ENCODE measurements at regions not wholly inside any gene's neighbourhood (a gene's known extent, or its start where the extent isn't known, plus 50 kb on each side); places are given as distances from the start of the nearest gene placed in this dataset.
"Not testable (repeated sequence)": the region's sequence is repeated elsewhere in the genome, so short reads cannot be mapped to it uniquely, and the experiment has no call there.

DNA sequence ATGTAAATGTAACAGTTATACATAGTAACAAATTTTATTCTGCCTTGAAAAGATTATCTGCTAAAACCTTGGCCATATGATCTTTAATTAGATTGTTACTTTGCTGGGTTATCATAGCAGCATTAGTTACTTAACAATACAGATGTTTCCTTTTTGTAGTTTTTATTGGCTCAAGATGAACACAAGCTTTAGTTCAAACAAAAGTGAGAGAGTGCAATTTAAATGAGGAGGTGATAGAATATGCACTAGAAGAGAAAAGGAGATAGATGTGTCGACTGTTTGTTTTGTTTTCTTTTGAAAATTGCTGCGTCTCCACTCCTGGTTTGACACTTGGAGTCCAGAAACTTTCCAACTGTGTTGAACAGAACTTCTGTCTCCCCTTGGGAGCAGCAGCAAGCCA lies 91.4 kb upstream of the CAV2 start:
- FAIRE-seq: no peak
- TF ChIP-seq POLR2AphosphoS5 (IDR thresholded peaks at IDR 0.05; ENCODE audit: low read depth, low read length) (no peak), POLR2A (IDR thresholded peaks at IDR 0.05; ENCODE audit: low read depth, low read length) (no peak), TAF1 (IDR thresholded peaks at IDR 0.05; ENCODE audit: borderline replicate concordance, low read depth, low read length) (no peak)
- no peak for DNase-seq (ENCODE audit: insufficient read length)

DNA sequence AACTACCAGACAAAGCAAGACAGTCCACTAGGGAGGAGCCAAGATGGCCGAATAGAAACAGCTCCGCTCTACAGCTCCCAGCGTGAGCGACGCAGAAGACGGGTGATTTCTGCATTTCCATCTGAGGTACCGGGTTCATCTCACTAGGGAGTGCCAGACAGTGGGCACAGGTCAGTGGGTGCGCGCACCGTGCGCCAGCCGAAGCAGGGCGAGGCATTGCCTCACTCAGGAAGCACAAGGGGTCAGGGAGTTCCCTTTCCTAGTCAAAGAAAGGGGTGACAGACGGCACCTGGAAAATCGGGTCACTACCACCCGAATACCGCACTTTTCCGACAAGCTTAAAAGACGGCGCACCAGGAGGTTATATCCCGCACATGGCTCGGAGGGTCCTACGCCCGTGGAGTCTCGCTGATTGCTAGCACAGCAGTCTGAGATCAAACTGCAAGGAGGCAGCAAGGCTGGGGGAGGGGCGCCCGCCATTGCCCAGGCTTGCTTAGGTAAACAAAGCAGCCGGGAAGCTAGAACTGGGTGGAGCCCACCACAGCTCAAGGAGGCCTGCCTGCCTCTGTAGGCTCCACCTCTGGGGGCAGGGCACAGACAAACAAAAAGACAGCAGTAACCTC lies 90.6 kb upstream of the CAV2 start:
- FAIRE-seq; DNase-seq (ENCODE audit: insufficient read length): not testable (repeated sequence)

DNA sequence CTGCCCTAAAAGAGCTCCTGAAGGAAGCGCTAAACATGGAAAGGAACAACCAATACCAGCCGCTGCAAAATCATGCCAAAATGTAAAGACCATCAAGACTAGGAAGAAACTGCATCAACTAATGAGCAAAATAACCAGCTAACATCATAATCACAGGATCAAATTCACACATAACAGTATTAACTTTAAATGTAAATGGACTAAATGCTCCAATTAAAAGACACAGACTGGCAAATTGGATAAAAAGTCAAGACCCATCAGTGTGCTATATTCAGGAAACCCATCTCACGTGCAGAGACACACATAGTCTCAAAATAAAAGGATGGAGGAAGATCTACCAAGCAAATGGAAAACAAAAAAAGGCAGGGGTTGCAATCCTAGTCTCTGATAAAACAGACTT lies 88.8 kb upstream of the CAV2 start:
- FAIRE-seq; DNase-seq (ENCODE audit: insufficient read length): not testable (repeated sequence)

DNA sequence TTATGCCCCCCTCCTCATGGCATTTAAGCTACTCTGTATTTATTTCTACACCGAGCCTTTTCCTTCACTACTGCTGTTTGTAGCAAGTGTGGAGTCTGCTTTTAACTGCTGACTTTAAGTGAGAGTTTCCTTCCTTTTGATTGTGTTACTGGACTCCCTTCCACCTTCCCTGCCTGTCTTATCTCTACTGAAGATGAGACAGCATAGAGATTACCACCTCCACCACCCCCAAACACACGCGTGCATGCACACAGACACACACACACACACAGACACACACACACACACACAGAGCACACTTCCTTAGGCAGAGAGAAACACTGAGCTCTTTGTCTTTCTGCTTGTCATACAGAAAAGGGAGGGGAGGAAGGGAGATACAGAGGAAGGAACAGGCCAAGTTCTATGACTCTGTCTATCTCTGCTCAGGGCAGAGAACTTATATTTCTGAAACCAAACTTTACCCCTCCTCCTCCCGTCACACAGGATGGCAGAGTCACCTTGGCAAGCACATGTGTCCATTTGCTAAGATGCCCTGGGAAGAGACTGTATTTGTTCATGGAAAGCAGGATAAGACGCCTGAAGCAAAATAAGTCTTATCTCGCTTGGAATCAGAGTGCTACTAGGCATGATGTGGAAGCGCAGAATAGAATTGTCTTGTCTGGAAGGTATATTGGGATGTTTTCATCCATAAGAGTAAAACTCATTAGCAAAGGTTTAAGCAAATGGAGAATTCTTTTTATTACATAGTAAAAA lies 81.8 kb upstream of the CAV2 start:
- FAIRE-seq: no peak
- TF ChIP-seq POLR2A (IDR thresholded peaks at IDR 0.05; ENCODE audit: low read depth, low read length): no peak
- no peak for TF ChIP-seq POLR2AphosphoS5 (IDR thresholded peaks at IDR 0.05; ENCODE audit: low read depth, low read length)
- no peak for TF ChIP-seq TAF1 (IDR thresholded peaks at IDR 0.05; ENCODE audit: borderline replicate concordance, low read depth, low read length)
- no peak for DNase-seq (ENCODE audit: insufficient read length)

DNA sequence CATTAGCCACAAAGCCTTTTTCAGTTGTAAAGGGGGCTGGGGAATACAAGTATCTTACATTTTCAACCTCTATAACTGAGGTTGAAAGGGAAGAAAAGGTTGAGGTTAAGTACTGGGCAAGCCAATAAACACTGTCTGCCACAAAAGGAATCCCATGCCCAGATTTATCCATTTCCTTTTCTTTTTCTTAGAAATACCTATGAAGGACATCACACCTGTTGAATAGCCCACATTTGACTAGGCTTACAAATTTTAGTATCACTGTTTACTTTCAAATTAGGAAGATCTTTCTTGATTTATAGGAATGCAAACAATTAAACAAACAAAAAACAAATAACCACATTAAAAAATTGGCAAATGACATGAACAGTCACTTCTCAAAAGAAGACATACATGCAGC lies 81.0 kb upstream of the CAV2 start:
- DNase-seq (ENCODE audit: insufficient read length) (no peak), FAIRE-seq (no peak)
- no peak for TF ChIP-seq POLR2A (IDR thresholded peaks at IDR 0.05; ENCODE audit: low read depth, low read length)
- no peak for TF ChIP-seq POLR2AphosphoS5 (IDR thresholded peaks at IDR 0.05; ENCODE audit: low read depth, low read length)
- TF ChIP-seq TAF1 (IDR thresholded peaks at IDR 0.05; ENCODE audit: borderline replicate concordance, low read depth, low read length): no peak

DNA sequence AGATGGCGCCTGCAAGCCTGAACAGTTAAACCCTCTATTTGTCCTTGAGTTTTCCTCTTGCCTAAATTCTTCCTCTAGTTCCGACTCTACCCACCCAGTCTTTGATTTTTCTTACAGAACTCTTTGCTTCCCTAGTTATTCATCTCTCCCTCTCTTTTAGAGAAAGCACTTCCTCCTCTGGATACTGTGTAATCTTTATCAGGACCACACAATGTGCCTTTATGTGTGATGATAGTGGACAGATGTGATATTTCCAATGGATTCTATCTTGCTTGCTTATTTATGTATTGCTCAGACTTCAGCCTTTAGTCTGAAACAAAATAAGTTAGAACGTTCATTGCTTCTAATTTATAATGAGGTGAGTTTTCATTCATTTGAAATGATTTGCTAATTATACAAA lies 79.5 kb upstream of the CAV2 start:
- DNase-seq (ENCODE audit: insufficient read length): no peak
- TF ChIP-seq TAF1 (IDR thresholded peaks at IDR 0.05; ENCODE audit: borderline replicate concordance, low read depth, low read length): no peak
- no peak for TF ChIP-seq POLR2A (IDR thresholded peaks at IDR 0.05; ENCODE audit: low read depth, low read length)
- TF ChIP-seq POLR2AphosphoS5 (IDR thresholded peaks at IDR 0.05; ENCODE audit: low read depth, low read length): no peak
- no peak for FAIRE-seq

DNA sequence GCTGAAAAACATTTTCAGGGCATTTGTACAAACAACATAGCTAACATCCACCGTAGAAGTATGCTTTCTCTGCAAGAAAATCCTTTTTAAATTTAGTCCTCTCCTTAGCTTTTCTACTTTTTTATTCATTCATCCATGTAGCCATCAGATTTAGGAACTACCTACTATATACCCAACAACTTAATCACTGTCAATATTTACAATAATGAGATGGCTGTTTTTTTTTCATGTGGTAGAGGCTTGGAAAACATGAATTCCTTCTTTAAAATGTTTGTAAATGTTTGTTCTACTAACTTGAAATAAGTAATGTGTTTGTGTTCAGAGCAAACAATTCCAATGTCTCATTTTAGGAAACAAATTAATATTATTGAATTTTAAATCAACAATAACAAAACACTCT lies 78.2 kb upstream of the CAV2 start:
- FAIRE-seq (no peak), DNase-seq (ENCODE audit: insufficient read length) (no peak)
- TF ChIP-seq POLR2AphosphoS5 (IDR thresholded peaks at IDR 0.05; ENCODE audit: low read depth, low read length) (no peak), TAF1 (IDR thresholded peaks at IDR 0.05; ENCODE audit: borderline replicate concordance, low read depth, low read length) (no peak), POLR2A (IDR thresholded peaks at IDR 0.05; ENCODE audit: low read depth, low read length) (no peak)

DNA sequence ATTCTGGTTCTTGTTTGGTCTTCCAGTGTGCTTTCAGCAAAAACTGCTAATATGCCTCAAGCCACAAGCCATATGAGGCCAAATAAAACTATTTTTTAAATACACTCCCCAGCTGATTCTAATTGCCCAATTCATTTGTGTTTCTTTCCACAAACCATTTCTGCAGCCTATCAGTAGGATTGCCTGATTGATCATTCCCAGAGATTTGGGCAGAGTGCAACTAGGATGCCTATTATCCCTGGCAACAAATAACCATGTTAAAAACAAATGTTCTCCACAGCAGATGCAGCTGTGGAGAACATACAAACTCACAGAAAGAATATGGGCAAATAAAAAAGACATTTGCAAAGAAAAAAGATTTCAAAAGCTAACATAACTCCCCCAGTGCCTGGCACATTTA lies 76.9 kb upstream of the CAV2 start:
- DNase-seq (ENCODE audit: insufficient read length): no peak
- no peak for FAIRE-seq
- TF ChIP-seq POLR2AphosphoS5 (IDR thresholded peaks at IDR 0.05; ENCODE audit: low read depth, low read length): no peak
- TF ChIP-seq POLR2A (IDR thresholded peaks at IDR 0.05; ENCODE audit: low read depth, low read length): no peak
- TF ChIP-seq TAF1 (IDR thresholded peaks at IDR 0.05; ENCODE audit: borderline replicate concordance, low read depth, low read length): no peak

DNA sequence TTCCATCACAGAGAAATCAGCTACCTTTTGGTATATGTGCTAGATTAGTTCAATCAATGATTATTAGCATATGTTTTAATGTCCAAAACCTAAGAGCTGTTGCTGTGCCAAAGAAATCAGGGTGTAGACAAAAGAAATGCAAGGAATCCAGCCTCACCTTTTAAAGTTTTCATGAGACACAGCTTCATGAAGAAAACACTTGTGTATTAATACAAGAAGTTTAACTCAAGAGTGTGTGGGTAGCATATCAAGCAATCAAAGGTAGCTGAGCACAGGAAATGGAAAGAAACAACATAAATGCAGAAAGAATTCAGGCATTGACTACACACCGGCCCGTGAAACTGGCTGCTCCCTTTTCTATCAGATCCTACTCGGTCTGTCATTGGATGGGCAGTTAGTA lies 76.0 kb upstream of the CAV2 start:
- DNase-seq (ENCODE audit: insufficient read length) (no peak), FAIRE-seq (no peak)
- TF ChIP-seq POLR2A (IDR thresholded peaks at IDR 0.05; ENCODE audit: low read depth, low read length): no peak
- no peak for TF ChIP-seq TAF1 (IDR thresholded peaks at IDR 0.05; ENCODE audit: borderline replicate concordance, low read depth, low read length)
- no peak for TF ChIP-seq POLR2AphosphoS5 (IDR thresholded peaks at IDR 0.05; ENCODE audit: low read depth, low read length)

DNA sequence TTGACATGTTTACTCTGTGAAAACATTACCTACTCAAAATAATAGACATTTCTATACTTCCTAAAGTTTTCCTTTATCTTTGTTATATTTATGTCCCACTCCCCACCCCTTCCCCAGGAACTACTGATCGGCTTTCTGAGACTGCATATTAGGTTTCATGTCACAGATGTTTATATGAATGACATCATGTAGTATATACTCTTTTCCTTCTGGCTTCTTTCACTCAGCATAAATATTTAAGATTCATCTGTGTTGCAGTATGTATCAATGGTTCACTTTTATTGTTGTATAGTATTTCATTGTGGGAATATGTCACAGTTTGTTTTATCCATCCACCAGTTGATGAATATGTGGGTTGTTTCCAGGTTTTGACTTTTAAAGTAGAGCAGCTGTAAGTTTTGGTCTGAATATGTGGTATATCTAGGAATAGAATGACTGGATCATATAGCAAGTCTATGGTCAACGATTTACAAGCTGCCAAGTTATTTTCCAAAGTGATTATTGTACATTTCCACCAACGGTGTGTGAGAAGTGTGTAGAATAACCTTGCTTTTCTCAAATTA lies 73.8 kb upstream of the CAV2 start:
- TF ChIP-seq POLR2AphosphoS5 (IDR thresholded peaks at IDR 0.05; ENCODE audit: low read depth, low read length) (no peak), TAF1 (IDR thresholded peaks at IDR 0.05; ENCODE audit: borderline replicate concordance, low read depth, low read length) (no peak), POLR2A (IDR thresholded peaks at IDR 0.05; ENCODE audit: low read depth, low read length) (no peak)
- FAIRE-seq: no peak
- no peak for DNase-seq (ENCODE audit: insufficient read length)

DNA sequence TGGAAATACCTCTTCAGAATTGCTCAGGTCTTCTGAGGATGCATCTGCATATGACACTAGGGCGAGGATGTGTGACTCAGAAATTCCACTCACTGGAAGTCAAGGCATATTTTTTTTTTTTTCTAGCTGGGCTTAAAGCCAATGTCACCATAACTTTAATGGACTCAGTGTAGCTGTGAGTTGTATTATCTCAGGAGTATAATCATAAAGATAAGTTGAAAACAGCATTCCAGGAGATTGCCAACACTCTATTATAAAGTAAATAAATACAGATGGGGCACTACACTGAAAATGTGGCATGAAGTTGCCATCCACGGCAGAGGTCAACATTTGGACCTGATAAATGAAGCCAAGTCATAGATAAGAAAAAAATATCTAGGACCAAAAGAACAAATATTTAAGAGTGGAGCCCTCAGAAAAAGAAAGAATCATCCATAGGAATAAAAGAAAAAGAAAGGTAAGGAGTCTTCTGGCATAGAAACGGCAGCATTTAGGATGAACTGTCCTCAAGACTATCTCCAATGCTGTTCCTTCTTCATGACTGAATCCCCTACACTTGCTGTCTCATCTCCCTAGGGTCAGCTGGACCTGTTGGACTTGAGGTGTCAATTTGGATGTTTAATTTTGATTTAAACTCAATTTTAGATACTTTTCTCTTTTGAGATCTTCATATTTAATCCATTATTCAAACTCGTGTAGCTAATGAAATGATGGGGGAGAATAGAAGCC lies 72.9 kb upstream of the CAV2 start:
- FAIRE-seq (no peak), DNase-seq (ENCODE audit: insufficient read length) (no peak)
- TF ChIP-seq POLR2A (IDR thresholded peaks at IDR 0.05; ENCODE audit: low read depth, low read length): no peak
- no peak for TF ChIP-seq POLR2AphosphoS5 (IDR thresholded peaks at IDR 0.05; ENCODE audit: low read depth, low read length)
- TF ChIP-seq TAF1 (IDR thresholded peaks at IDR 0.05; ENCODE audit: borderline replicate concordance, low read depth, low read length): no peak

Measured in GM12892 (cell line).